Prostate gland (tissue), 2 donors: ENCODE measurements at regions not wholly inside any gene's neighbourhood (a gene's known extent, or its start where the extent isn't known, plus 50 kb on each side); places are given as distances from the start of the nearest gene placed in this dataset.
A peak's percentile ranks its signal among the peaks of the same experiment; 100 is the strongest.
"Not testable (repeated sequence)": the region's sequence is repeated elsewhere in the genome, so short reads cannot be mapped to it uniquely, and the experiment has no call there.

Experiments
- DNase-seq: peaks from one replicate; pipeline ENCODE4 v3.0.0-alpha.2; 2019; ENCODE audit warnings: low spot score
- H3K27ac ChIP-seq, 2 donors: fragments of 200-600 bp; sonication (generic); 2 replicates each; pipeline ENCODE4 v1.5.1; 2017 to 2019
- H3K27me3 ChIP-seq: fragments of 200-600 bp; sonication (generic); replicated peaks from 2 replicates; pipeline ENCODE4 v1.5.1; 2019; ENCODE audit not compliant: insufficient read depth
- H3K36me3 ChIP-seq, 2 donors: fragments of 200-600 bp; sonication (generic); 1 replicate in 1 of 2; 2 replicates in 1 of 2; pipeline versions ENCODE4 v1.5.1 to v1.8.1; 2017 to 2019
- H3K4me1 ChIP-seq: fragments of 200-600 bp; sonication (generic); replicated peaks from 2 replicates; pipeline ENCODE4 v1.5.1; 2019
- H3K4me3 ChIP-seq, 2 donors: fragments of 200-600 bp; sonication (generic); 2 replicates each; pipeline ENCODE4 v1.5.1; 2017 to 2019
- H3K9me3 ChIP-seq: fragments of 200-600 bp; sonication (generic); 2 replicates; pipeline ENCODE4 v1.5.1; 2017
- CTCF ChIP-seq, 4 experiments: fragments of 200-600 bp in 2 of 4; fragments of 450-650 bp in 2 of 4; sonication (generic) in 2 of 4; IDR thresholded peaks; 1 replicate in 3 of 4; 2 replicates in 1 of 4; pipeline ENCODE4 v1.5.1; 2016 to 2019; ENCODE audit warnings: antibody characterized with exemption in 4 of 4, mild to moderate bottlenecking in 2 of 4, moderate library complexity in 2 of 4
- POLR2A ChIP-seq: fragments of 450-650 bp; IDR thresholded peaks from one replicate; pipeline ENCODE4 v1.6.1; 2016; ENCODE audit warnings: antibody characterized with exemption, mild to moderate bottlenecking
- POLR2AphosphoS5 ChIP-seq: sonication (generic); formaldehyde crosslinking; IDR thresholded peaks from one replicate; pipeline ENCODE4 v1.6.1; 2017; ENCODE audit warnings: antibody characterized with exemption
- WGBS: methylation state at CpG from one replicate; pipeline ENCODE4 v1.1.5; 2018; 5-methylcytosine and 5-hydroxymethylcytosine counted together
- intact Hi-C: fragments of 100-400 bp; cut with DNase I; formaldehyde crosslinking; loops from one replicate; pipeline ENCODE4 v1.14.2; 2022

DNA sequence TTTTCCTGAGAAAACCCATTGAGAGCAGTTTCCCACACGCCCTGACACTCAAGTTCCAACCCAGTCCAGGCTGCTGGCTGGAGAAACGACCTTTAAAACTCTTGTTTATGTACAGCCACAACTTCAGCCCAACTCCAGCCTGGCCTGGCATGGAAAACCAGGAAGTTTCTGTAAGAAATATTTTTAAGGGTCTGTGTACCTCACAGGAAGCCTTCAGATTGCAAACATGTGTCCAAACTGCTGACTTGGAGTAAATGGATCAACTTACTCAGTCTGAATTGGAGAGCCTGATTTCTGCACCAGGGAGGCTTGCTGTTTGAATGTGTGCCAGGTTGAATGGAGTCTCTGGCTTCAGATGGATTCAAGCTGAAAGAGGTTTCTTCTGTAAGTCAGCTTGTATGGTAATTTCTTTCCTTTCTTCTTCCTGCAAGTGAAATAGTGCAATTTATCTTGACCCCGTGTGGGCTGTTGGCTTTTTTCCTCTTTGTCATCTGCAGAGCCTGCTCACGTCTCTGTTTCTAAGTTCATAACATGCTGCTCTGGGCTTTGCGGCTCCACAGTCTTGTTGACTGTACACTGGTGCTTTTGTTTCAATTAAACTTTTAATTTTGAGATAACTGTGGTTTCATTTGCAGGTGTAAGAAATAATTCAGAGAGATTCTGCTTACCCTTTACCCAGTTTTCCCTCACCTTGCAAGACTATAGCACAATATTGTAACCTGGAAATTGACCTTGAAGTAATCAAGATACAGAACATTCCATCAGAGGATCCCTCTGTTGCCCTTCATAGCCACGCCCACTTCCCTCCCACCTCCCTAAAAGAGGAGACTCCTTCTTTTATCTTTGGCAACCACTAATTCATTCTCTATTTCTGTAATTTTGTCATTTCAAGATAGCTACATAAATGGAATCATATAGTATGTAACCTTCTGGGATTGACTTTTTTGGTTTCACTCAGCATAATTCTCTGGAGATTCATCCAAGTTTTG lies 109.7 kb upstream of the PRMT8 start:
- no peaks in the 10 kb centered on the region for H3K27me3 ChIP-seq
- intact Hi-C loops = no loop called here
- H3K9me3 ChIP-seq = no peaks in the 10 kb centered on the region
- DNase-seq = peak; percentile 16
- no peaks in the 10 kb centered on the region for H3K36me3 ChIP-seq
- H3K4me3 ChIP-seq = no peak overlapping the region
- 27% methylated on average over 6 of the region's 6 CpGs for WGBS
- H3K27ac ChIP-seq = no peak overlapping the region
- no peak for TF ChIP-seq CTCF (IDR thresholded peaks at IDR 0.05)
- peak; percentile 12 for TF ChIP-seq POLR2AphosphoS5
- no peaks in the 10 kb centered on the region for H3K4me1 ChIP-seq

DNA sequence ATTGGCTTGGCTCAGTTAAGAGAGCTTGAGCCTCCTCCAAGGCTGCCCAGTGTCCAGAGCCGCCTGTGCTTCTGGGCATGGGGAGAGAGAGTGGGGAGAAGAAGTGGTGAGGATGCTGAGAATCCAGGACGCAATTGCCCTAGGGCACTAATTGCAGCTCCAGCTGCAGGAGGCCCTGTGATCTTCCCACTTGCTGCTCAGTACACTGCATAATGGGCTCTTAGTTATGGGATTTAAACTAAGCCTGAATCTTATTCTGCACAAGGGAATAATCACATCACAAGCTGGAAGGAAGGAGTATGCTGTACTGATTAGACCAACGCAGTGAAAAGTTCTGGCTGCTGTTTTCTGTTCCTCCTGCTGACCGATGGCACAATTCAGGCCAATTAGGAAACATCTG lies 101.0 kb upstream of the PRMT8 start:
- no peak for DNase-seq
- WGBS = 59% methylated on average over 4 of the region's 4 CpGs
- Histone ChIP-seq H3K27ac (no peak overlapping the region), H3K4me3 (no peak overlapping the region), H3K27me3 (no peaks in the 10 kb centered on the region), H3K36me3 (no peaks in the 10 kb centered on the region), H3K9me3 (no peaks in the 10 kb centered on the region), H3K4me1 (no peaks in the 10 kb centered on the region)
- intact Hi-C loops = no loop called here
- TF ChIP-seq CTCF (IDR thresholded peaks at IDR 0.05) (no peak), POLR2A (no peak), POLR2AphosphoS5 (no peak)

DNA sequence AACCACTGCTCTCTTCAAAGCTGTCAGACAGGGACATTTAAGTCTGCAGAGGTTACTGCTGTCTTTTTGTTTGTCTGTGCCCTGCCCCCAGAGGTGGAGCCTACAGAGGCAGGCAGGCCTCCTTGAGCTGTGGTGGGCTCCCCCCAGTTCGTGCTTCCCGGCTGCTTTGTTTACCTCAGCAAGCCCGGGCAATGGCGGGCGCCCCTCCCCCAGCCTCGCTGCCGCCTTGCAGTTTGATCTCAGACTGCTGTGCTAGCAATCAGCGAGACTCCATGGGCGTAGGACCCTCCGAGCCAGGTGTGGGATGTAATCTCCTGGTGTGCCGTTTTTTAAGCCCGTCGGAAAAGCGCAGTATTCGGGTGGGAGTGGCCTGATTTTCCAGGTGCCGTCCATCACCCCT lies 93.4 kb upstream of the PRMT8 start:
- H3K4me3 ChIP-seq, H3K9me3 ChIP-seq, H3K27ac ChIP-seq, H3K27me3 ChIP-seq, H3K36me3 ChIP-seq, DNase-seq, intact Hi-C loops, H3K4me1 ChIP-seq: not testable (repeated sequence)
- 29% methylated on average over 8 of the region's 16 CpGs for WGBS

GRCh38 chr12:3398196-3398789 lies 92.7 kb upstream of the PRMT8 start:
- 84% methylated on average over 6 of the region's 6 CpGs for WGBS
- Histone ChIP-seq H3K4me1 (no peaks in the 10 kb centered on the region), H3K27me3 (no peaks in the 10 kb centered on the region), H3K4me3 (no peak overlapping the region), H3K36me3 (no peaks in the 10 kb centered on the region), H3K9me3 (no peaks in the 10 kb centered on the region), H3K27ac (no peak overlapping the region)
- TF ChIP-seq CTCF (IDR thresholded peaks at IDR 0.05) (no peak), POLR2AphosphoS5 (no peak), POLR2A (no peak)
- no peak for DNase-seq
- intact Hi-C loops = no loop called here

DNA sequence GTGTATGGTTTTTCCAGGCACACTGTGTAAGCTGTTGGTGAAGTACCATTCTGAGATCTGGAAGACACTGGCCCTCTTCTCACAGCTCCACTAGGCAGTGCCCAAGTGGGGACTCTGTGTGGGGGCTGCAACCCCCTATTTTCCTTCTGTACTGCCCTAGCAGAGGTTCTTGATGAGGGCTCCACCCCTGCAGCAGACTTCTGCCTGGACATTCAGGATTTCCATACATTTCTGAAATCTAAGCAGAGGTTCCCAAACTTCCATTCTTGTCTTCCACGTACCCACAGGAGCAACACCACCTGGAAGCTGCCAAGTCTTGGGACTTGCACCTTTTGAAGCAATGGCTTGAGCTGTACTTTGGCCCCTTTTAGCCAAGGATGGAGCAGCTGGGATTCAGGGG lies 85.2 kb upstream of the PRMT8 start:
- H3K9me3 ChIP-seq = no peaks in the 10 kb centered on the region
- 71% methylated on average over 1 of the region's 1 CpG for WGBS
- no peak overlapping the region for H3K4me3 ChIP-seq
- H3K36me3 ChIP-seq = no peaks in the 10 kb centered on the region
- no peaks in the 10 kb centered on the region for H3K4me1 ChIP-seq
- no peak for TF ChIP-seq CTCF (IDR thresholded peaks at IDR 0.05)
- TF ChIP-seq POLR2A = no peak
- no peak for TF ChIP-seq POLR2AphosphoS5
- DNase-seq = no peak
- H3K27ac ChIP-seq = no peak overlapping the region
- no peaks in the 10 kb centered on the region for H3K27me3 ChIP-seq
- intact Hi-C loops = no loop called here
